H9 (cell line): ENCODE measurements at regions not wholly inside any gene's neighbourhood (a gene's known extent, or its start where the extent isn't known, plus 50 kb on each side); places are given as distances from the start of the nearest gene placed in this dataset.

ENCODE experiments used
- DNase-seq: peaks from one replicate; pipeline ENCODE4 v3.0.0-alpha.2; 2017
- H2AFZ ChIP-seq: one replicate; pipeline ENCODE4 v1.6.1; 2013; ENCODE audit warnings: mild to moderate bottlenecking, low read length, control low read depth, moderate library complexity
- H2AK5ac ChIP-seq: 2 replicates; pipeline ENCODE4 v1.6.1; 2013; ENCODE audit warnings: low read length, control low read depth, mixed read lengths; ENCODE audit not compliant: insufficient read length
- H2BK120ac ChIP-seq: one replicate; pipeline ENCODE4 v1.6.1; 2013; ENCODE audit warnings: low read depth, mild to moderate bottlenecking, low read length, control low read depth, inconsistent platforms; ENCODE audit not compliant: poor library complexity, severe bottlenecking
- H2BK12ac ChIP-seq: 2 replicates; pipeline ENCODE4 v1.6.1; 2013; ENCODE audit warnings: low read length, control low read depth, mixed read lengths, low read depth; ENCODE audit not compliant: insufficient read length
- H2BK15ac ChIP-seq: 2 replicates; pipeline ENCODE4 v1.6.1; 2013; ENCODE audit warnings: low read depth, low read length, control low read depth
- H2BK20ac ChIP-seq: one replicate; pipeline ENCODE4 v1.6.1; 2013; ENCODE audit warnings: low read depth, mild to moderate bottlenecking, low read length, control low read depth, inconsistent platforms; ENCODE audit not compliant: poor library complexity, severe bottlenecking
- H2BK5ac ChIP-seq: 2 replicates; pipeline ENCODE4 v1.6.1; 2013; ENCODE audit warnings: low read length, control low read depth, mixed read lengths; ENCODE audit not compliant: insufficient read length
- H3K14ac ChIP-seq: 2 replicates; pipeline ENCODE4 v1.6.1; 2013; ENCODE audit warnings: low read length, control low read depth; ENCODE audit not compliant: insufficient read depth
- H3K18ac ChIP-seq: 2 replicates; pipeline ENCODE4 v1.6.1; 2013; ENCODE audit warnings: low read depth, mild to moderate bottlenecking, mixed read lengths, low read length, control low read depth; ENCODE audit not compliant: insufficient read length
- H3K23ac ChIP-seq: 2 replicates; pipeline ENCODE4 v1.6.1; 2013; ENCODE audit warnings: low read length, control low read depth, mixed read lengths, low read depth; ENCODE audit not compliant: insufficient read length
- H3K23me2 ChIP-seq: 2 replicates; pipeline ENCODE4 v1.6.1; 2013; ENCODE audit warnings: low read depth, mild to moderate bottlenecking, mixed read lengths, low read length, control low read depth; ENCODE audit not compliant: insufficient read length, poor library complexity, severe bottlenecking
- H3K27ac ChIP-seq: 2 replicates; pipeline ENCODE4 v1.5.1; 2013; ENCODE audit warnings: low read length, control low read depth, mixed read lengths, low read depth; ENCODE audit not compliant: insufficient read length
- H3K27me3 ChIP-seq: 2 replicates; pipeline ENCODE4 v1.6.1; 2013; ENCODE audit warnings: low read length, control low read depth, inconsistent platforms; ENCODE audit not compliant: insufficient read depth
- H3K4ac ChIP-seq: 2 replicates; pipeline ENCODE4 v1.6.1; 2013; ENCODE audit warnings: low read depth, mild to moderate bottlenecking, control low read depth, inconsistent platforms, low read length, moderate library complexity
- H3K4me1 ChIP-seq: 2 replicates; pipeline ENCODE4 v1.6.1; 2013; ENCODE audit warnings: low read length, control low read depth, inconsistent platforms; ENCODE audit not compliant: insufficient read depth
- H3K4me2 ChIP-seq: 2 replicates; pipeline ENCODE4 v1.6.1; 2013; ENCODE audit warnings: low read length, control low read depth, mixed read lengths; ENCODE audit not compliant: insufficient read length, insufficient read depth
- H3K56ac ChIP-seq: 2 replicates; pipeline ENCODE4 v1.6.1; 2013; ENCODE audit warnings: low read depth, mild to moderate bottlenecking, mixed read lengths, low read length, control low read depth; ENCODE audit not compliant: insufficient read length
- H3K79me1 ChIP-seq: 2 replicates; pipeline ENCODE4 v1.6.1; 2013; ENCODE audit warnings: low read depth, mild to moderate bottlenecking, moderate library complexity, low read length, control low read depth, inconsistent platforms; ENCODE audit not compliant: insufficient read depth, poor library complexity, severe bottlenecking
- H3K79me2 ChIP-seq: 2 replicates; pipeline ENCODE4 v1.6.1; 2013; ENCODE audit warnings: low read length, control low read depth, inconsistent platforms; ENCODE audit not compliant: insufficient read depth
- H3K9ac ChIP-seq: 2 replicates; pipeline ENCODE4 v1.6.1; 2013; ENCODE audit warnings: low read length, control low read depth, mixed read lengths; ENCODE audit not compliant: insufficient read length; ENCODE audit errors: extremely low read depth
- H3K9me3 ChIP-seq: one replicate; pipeline ENCODE4 v1.6.1; 2013; ENCODE audit warnings: low read depth, low read length, inconsistent platforms; ENCODE audit not compliant: control insufficient read depth
- H3T11ph ChIP-seq: one replicate; pipeline ENCODE4 v1.6.1; 2013; ENCODE audit warnings: mild to moderate bottlenecking, low read length, control low read depth, inconsistent platforms
- H4K20me1 ChIP-seq: one replicate; pipeline ENCODE4 v1.6.1; 2013; ENCODE audit not compliant: control insufficient read depth, insufficient read length, insufficient read depth
- H4K5ac ChIP-seq: 2 replicates; pipeline ENCODE4 v1.6.1; 2013; ENCODE audit warnings: low read depth, mild to moderate bottlenecking, mixed read lengths, low read length, control low read depth; ENCODE audit not compliant: insufficient read length
- H4K8ac ChIP-seq: replicated peaks from 2 replicates; pipeline ENCODE4 v1.6.1; 2013; ENCODE audit warnings: low read length, control low read depth, mixed read lengths, low read depth; ENCODE audit not compliant: insufficient read length
- H4K91ac ChIP-seq: 2 replicates; pipeline ENCODE4 v1.6.1; 2013; ENCODE audit warnings: low read depth, mild to moderate bottlenecking, moderate library complexity, mixed read lengths, low read length, control low read depth; ENCODE audit not compliant: insufficient read length
- H3K27ac Mint-ChIP-seq, 3 experiments: 2 replicates in 2 of 3; 3 replicates in 1 of 3; pipeline ENCODE4 v1.8.0; 2020 to 2021; ENCODE audit warnings: mixed read lengths in 3 of 3, mild to moderate bottlenecking in 1 of 3, moderate library complexity in 1 of 3
- H3K27me3 Mint-ChIP-seq: 2 replicates; pipeline ENCODE4 v1.8.0; 2021; ENCODE audit warnings: low read depth, mild to moderate bottlenecking, moderate library complexity, mixed read lengths
- H3K36me3 Mint-ChIP-seq, 3 experiments: 2 replicates in 2 of 3; 3 replicates in 1 of 3; pipeline ENCODE4 v1.8.0; 2020 to 2021; ENCODE audit warnings: low read depth in 3 of 3, mixed read lengths in 3 of 3; ENCODE audit not compliant: insufficient read depth in 1 of 3
- H3K4me1 Mint-ChIP-seq, 2 experiments: 2 replicates each; pipeline ENCODE4 v1.8.0; 2020; ENCODE audit warnings: mixed read lengths in 2 of 2
- H3K4me3 Mint-ChIP-seq, 2 experiments: 2 replicates in 1 of 2; 3 replicates in 1 of 2; pipeline ENCODE4 v1.8.0; 2020 to 2021; ENCODE audit warnings: mild to moderate bottlenecking in 2 of 2, mixed read lengths in 2 of 2, moderate library complexity in 1 of 2
- H3K9me3 Mint-ChIP-seq, 2 experiments: 2 replicates in 1 of 2; 3 replicates in 1 of 2; pipeline ENCODE4 v1.8.0; 2020; ENCODE audit warnings: mild to moderate bottlenecking in 2 of 2, mixed read lengths in 2 of 2, moderate library complexity in 1 of 2
- WGBS: extraction: QIAGEN DNeasy Blood & Tissue Kit; methylation state at CpG from one replicate; pipeline ENCODE4 v1.1.7; 2013; ENCODE audit warnings: missing lambda C conversion rate, low lambda C conversion rate, mixed read lengths; ENCODE audit not compliant: insufficient read length; ENCODE audit errors: extremely low coverage; 5-methylcytosine and 5-hydroxymethylcytosine counted together
- TF ChIP-seq, protein P1 (sequence below): fragments of 200-600 bp; sonication (generic); conservative IDR thresholded peaks from 3 replicates; pipeline ENCODE4 v1.8.0; 2021; ENCODE audit warnings: antibody characterized with exemption, mild to moderate bottlenecking

DNA sequence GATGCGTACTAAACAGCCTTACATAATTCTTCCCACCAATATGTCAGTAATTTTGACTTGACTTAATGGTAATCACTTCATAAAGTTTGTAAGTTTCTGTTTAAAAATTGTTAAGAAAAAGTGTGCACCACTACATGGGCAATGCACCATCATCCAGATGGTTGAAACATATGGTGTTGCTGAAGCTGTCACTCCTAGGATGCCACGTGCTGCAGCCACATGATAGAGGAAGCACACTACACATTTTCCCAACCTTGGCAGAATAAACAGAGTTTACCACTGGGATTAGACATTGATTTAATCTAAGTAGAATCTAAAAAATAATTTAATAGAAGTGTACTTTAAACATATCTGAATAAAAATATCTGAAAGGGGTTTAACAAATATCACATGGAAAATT, 1209.9 kb downstream of the NSUN3 start:
- Mint-ChIP-seq H3K36me3 (peaks cover 2 to 16% (median 10%) of the 10 kb centered on the region in 3 experiments; a peak in 6 of 7 replicates), H3K9me3 (peaks cover 0 to 3% of the 10 kb centered on the region in 2 experiments; a peak in 4 of 5 replicates)
- no peak overlapping the region for H3K4ac ChIP-seq

More for the DNA sequence above, 1209.9 kb downstream of the NSUN3 start:
- H3K23ac ChIP-seq = no peak overlapping the region
- H4K20me1 ChIP-seq = no peaks in the 10 kb centered on the region
- H3K27ac ChIP-seq = no peak overlapping the region
- H3K23me2 ChIP-seq = no peaks in the 10 kb centered on the region
- H3K14ac ChIP-seq = no peak overlapping the region
- no peak overlapping the region for H3K4me3 Mint-ChIP-seq
- no peak overlapping the region for H3K18ac ChIP-seq
- H4K91ac ChIP-seq = no peak overlapping the region
- H3K4me2 ChIP-seq = no peak overlapping the region
- no peaks in the 10 kb centered on the region for H3K79me1 ChIP-seq
- no peak overlapping the region for H3K9ac ChIP-seq
- no peak overlapping the region for H2BK15ac ChIP-seq
- no peaks in the 10 kb centered on the region for H3K9me3 ChIP-seq
- H2AFZ ChIP-seq = no peak overlapping the region
- H3K27me3 Mint-ChIP-seq = no peaks in the 10 kb centered on the region
- no peak overlapping the region for H4K8ac ChIP-seq
- no peak overlapping the region for H2BK5ac ChIP-seq
- WGBS = no CpG with 5 or more reads among the region's 2 CpGs
- DNase-seq = no peak
- H2AK5ac ChIP-seq = no peak overlapping the region
- TF ChIP-seq, protein P1, sequence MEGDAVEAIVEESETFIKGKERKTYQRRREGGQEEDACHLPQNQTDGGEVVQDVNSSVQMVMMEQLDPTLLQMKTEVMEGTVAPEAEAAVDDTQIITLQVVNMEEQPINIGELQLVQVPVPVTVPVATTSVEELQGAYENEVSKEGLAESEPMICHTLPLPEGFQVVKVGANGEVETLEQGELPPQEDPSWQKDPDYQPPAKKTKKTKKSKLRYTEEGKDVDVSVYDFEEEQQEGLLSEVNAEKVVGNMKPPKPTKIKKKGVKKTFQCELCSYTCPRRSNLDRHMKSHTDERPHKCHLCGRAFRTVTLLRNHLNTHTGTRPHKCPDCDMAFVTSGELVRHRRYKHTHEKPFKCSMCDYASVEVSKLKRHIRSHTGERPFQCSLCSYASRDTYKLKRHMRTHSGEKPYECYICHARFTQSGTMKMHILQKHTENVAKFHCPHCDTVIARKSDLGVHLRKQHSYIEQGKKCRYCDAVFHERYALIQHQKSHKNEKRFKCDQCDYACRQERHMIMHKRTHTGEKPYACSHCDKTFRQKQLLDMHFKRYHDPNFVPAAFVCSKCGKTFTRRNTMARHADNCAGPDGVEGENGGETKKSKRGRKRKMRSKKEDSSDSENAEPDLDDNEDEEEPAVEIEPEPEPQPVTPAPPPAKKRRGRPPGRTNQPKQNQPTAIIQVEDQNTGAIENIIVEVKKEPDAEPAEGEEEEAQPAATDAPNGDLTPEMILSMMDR = no peak
- no peak overlapping the region for H2BK12ac ChIP-seq
- no peak overlapping the region for H3K27ac Mint-ChIP-seq
- no peak overlapping the region for H3T11ph ChIP-seq
- H4K5ac ChIP-seq = no peak overlapping the region
- no peaks in the 10 kb centered on the region for H3K79me2 ChIP-seq
- no peak overlapping the region for H2BK20ac ChIP-seq
- H3K4me1 Mint-ChIP-seq = peaks cover 13 to 14% of the 10 kb centered on the region in 2 experiments
- H3K27me3 ChIP-seq = no peaks in the 10 kb centered on the region
- no peak overlapping the region for H2BK120ac ChIP-seq
- no peak overlapping the region for H3K56ac ChIP-seq
- 0 out of 2 replicates have a peak, but pooled peaks cover 2% of the 10 kb centered on the region for H3K4me1 ChIP-seq
